ENCODE measurements at regions not wholly inside any gene's neighbourhood (a gene's known extent, or its start where the extent isn't known, plus 50 kb on each side); places are given as distances from the start of the nearest gene placed in this dataset.
A peak's percentile ranks its signal among the peaks of the same experiment; 100 is the strongest.

GRCh38 chr2:173574324-173575112 lies 219.8 kb downstream of the CDCA7 start:
- POLR2A ChIA-PET, result interaction anchor here (0.7 kb wide), 1 partner anchor 78 kb away, joined by 3 read pairs; no protein-coding TSS in a partner anchor
- CTCF ChIA-PET, result interaction anchor here (0.6 to 1.0 kb wide), 3 partner anchors 161 to 767 kb away, joined by 3 read pairs; no protein-coding TSS in a partner anchor

GRCh38 chr2:173578404-173579107 lies 223.9 kb downstream of the CDCA7 start:
- ChIA-PET POLR2A (interaction anchor here (0.5 kb wide), 1 partner anchor 11 kb away, joined by 3 read pairs; no protein-coding TSS in a partner anchor), CTCF (no interaction called here)
- TF ChIP-seq FOXA1 (IDR thresholded peaks at IDR 0.05), result no peak
- no peak for TF ChIP-seq NFRKB (IDR thresholded peaks at IDR 0.05)
- TF ChIP-seq CTBP1 (IDR thresholded peaks at IDR 0.05; ENCODE audit: borderline replicate concordance), result no peak
- no peak for TF ChIP-seq ZNF384 (IDR thresholded peaks at IDR 0.05)
- TF ChIP-seq FOXK2 (IDR thresholded peaks at IDR 0.05), result no peak
- TF ChIP-seq PKNOX1 (IDR thresholded peaks at IDR 0.05), result no peak
- no peak for TF ChIP-seq TARDBP (IDR thresholded peaks at IDR 0.05)
- no peak for TF ChIP-seq ELF4 (IDR thresholded peaks at IDR 0.05)
- no peak for TF ChIP-seq SP1 (IDR thresholded peaks at IDR 0.05)
- no peak for TF ChIP-seq HDGF (IDR thresholded peaks at IDR 0.05; ENCODE audit: borderline replicate concordance)
- TF ChIP-seq BHLHE40 (IDR thresholded peaks at IDR 0.05; ENCODE audit: borderline replicate concordance), result no peak
- TF ChIP-seq FOXM1 (IDR thresholded peaks at IDR 0.05; ENCODE audit: borderline replicate concordance), result no peak
- no peak for TF ChIP-seq LEF1 (IDR thresholded peaks at IDR 0.05; ENCODE audit: borderline replicate concordance)
- TF ChIP-seq ARNT (IDR thresholded peaks at IDR 0.05), result no peak
- DNase-seq (ENCODE audit: extremely low spot score), result no peak

More at GRCh38 chr2:173574324-173575112, 219.8 kb downstream of the CDCA7 start:
- no peak for TF ChIP-seq ARNT (IDR thresholded peaks at IDR 0.05)
- no peak for TF ChIP-seq CTBP1 (IDR thresholded peaks at IDR 0.05; ENCODE audit: borderline replicate concordance)
- TF ChIP-seq SUZ12 (IDR thresholded peaks at IDR 0.05), result no peak
- no peak for TF ChIP-seq PKNOX1 (IDR thresholded peaks at IDR 0.05)
- no peak for DNase-seq (ENCODE audit: extremely low spot score)

GRCh38 chr2:173580351-173580750 lies 225.7 kb downstream of the CDCA7 start:
- POLR2A ChIA-PET, result no interaction called here
- CTCF ChIA-PET, result interaction anchor here (1.5 kb wide), 1 partner anchor 12 kb away, joined by 6 read pairs; no protein-coding TSS in a partner anchor
- DNase-seq (ENCODE audit: extremely low spot score), result no peak
- peak; percentile 72 for TF ChIP-seq PKNOX1 (IDR thresholded peaks at IDR 0.05)
- no peak for TF ChIP-seq ELF4 (IDR thresholded peaks at IDR 0.05)

- DNase-seq (ENCODE audit: extremely low spot score), result no peak
- POLR2A ChIA-PET, result no interaction called here
- TF ChIP-seq LEF1 (IDR thresholded peaks at IDR 0.05; ENCODE audit: borderline replicate concordance) (no peak), BHLHE40 (IDR thresholded peaks at IDR 0.05; ENCODE audit: borderline replicate concordance) (no peak), ELF4 (IDR thresholded peaks at IDR 0.05) (no peak)
- CTCF ChIA-PET, result interaction anchor here (1.5 kb wide), 1 partner anchor 13 kb away, joined by 6 read pairs; no protein-coding TSS in a partner anchor
Measured at GRCh38 chr2:173580956-173581355, 226.3 kb downstream of the CDCA7 start.

GRCh38 chr2:173583196-173583595 lies 228.5 kb downstream of the CDCA7 start:
- TF ChIP-seq LEF1 (IDR thresholded peaks at IDR 0.05; ENCODE audit: borderline replicate concordance) (no peak), FOXM1 (IDR thresholded peaks at IDR 0.05; ENCODE audit: borderline replicate concordance) (no peak), BHLHE40 (IDR thresholded peaks at IDR 0.05; ENCODE audit: borderline replicate concordance) (no peak), HDGF (IDR thresholded peaks at IDR 0.05; ENCODE audit: borderline replicate concordance) (no peak), ELF4 (IDR thresholded peaks at IDR 0.05) (no peak), FOXA1 (IDR thresholded peaks at IDR 0.05) (no peak), FOXK2 (IDR thresholded peaks at IDR 0.05) (no peak), SUZ12 (IDR thresholded peaks at IDR 0.05) (no peak), CTBP1 (IDR thresholded peaks at IDR 0.05; ENCODE audit: borderline replicate concordance) (no peak), TARDBP (IDR thresholded peaks at IDR 0.05) (no peak), SP1 (IDR thresholded peaks at IDR 0.05) (no peak), L3MBTL2 (conservative IDR thresholded peaks at IDR 0.05) (no peak), NFRKB (IDR thresholded peaks at IDR 0.05) (no peak), ZNF384 (IDR thresholded peaks at IDR 0.05) (no peak), ARNT (IDR thresholded peaks at IDR 0.05) (no peak), PKNOX1 (IDR thresholded peaks at IDR 0.05) (no peak)
- POLR2A ChIA-PET, result no interaction called here
- DNase-seq (ENCODE audit: extremely low spot score), result no peak
- CTCF ChIA-PET, result no interaction called here

- TF ChIP-seq FOXA1 (IDR thresholded peaks at IDR 0.05) (no peak), HDGF (IDR thresholded peaks at IDR 0.05; ENCODE audit: borderline replicate concordance) (no peak), NFRKB (IDR thresholded peaks at IDR 0.05) (no peak), BHLHE40 (IDR thresholded peaks at IDR 0.05; ENCODE audit: borderline replicate concordance) (no peak), PKNOX1 (IDR thresholded peaks at IDR 0.05) (no peak), ELF4 (IDR thresholded peaks at IDR 0.05) (no peak), CTBP1 (IDR thresholded peaks at IDR 0.05; ENCODE audit: borderline replicate concordance) (no peak), ZNF384 (IDR thresholded peaks at IDR 0.05) (no peak), FOXK2 (IDR thresholded peaks at IDR 0.05) (no peak), L3MBTL2 (conservative IDR thresholded peaks at IDR 0.05) (no peak), ARNT (IDR thresholded peaks at IDR 0.05) (no peak), LEF1 (IDR thresholded peaks at IDR 0.05; ENCODE audit: borderline replicate concordance) (no peak), SUZ12 (IDR thresholded peaks at IDR 0.05) (no peak), TARDBP (IDR thresholded peaks at IDR 0.05) (no peak)
- POLR2A ChIA-PET, result no interaction called here
- CTCF ChIA-PET, result no interaction called here
- no peak for DNase-seq (ENCODE audit: extremely low spot score)
Measured at GRCh38 chr2:173584000-173584399, 229.3 kb downstream of the CDCA7 start.
